NCI-H2171 treated with DMSO at 0.1 percent for 48 hours (cell line): ENCODE measurements at regions not wholly inside any gene's neighbourhood (a gene's known extent, or its start where the extent isn't known, plus 50 kb on each side); places are given as distances from the start of the nearest gene placed in this dataset.
"Not testable (repeated sequence)": the region's sequence is repeated elsewhere in the genome, so short reads cannot be mapped to it uniquely, and the experiment has no call there.

ENCODE experiments used
- DNase-seq: peaks from one replicate; lab custom pipeline; 2025; lab: John Stamatoyannopoulos, UW

DNA sequence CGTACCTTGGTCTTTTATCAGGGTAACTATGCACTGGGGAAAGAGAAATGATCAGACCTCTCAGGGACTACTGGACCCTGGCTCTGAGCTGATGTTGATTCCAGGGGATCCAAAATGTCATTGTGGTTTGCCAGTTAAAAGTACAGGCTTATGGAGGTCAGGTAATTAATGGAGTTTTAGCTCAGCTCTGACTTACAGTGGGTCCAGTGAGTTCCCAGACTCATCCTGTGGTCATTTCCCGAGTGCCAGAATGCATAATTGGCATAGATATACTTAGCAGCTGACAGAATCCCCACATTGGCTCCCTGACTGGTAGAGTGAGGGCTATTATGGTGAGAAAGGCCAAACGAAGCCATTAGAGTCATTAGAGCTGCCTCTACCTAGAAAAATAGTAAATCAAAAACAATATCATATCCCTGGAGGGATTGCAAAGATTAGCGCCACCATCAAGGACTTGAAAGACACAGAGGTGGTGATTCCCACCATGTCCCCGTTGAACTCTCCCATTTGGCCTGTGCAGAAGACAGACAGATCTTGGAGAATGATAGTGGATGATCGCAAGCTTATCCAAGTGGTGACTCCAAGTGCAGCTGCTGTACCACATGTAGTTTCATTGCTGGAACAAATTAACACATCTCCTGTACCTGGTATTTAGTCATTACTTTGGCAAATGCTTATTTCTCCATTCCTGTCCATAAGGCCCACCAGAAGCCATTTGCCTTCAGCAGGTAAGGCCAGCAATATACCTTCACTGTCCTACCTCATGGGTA, 152.4 kb downstream of the THBS2 start:
- no peak for DNase-seq

DNA sequence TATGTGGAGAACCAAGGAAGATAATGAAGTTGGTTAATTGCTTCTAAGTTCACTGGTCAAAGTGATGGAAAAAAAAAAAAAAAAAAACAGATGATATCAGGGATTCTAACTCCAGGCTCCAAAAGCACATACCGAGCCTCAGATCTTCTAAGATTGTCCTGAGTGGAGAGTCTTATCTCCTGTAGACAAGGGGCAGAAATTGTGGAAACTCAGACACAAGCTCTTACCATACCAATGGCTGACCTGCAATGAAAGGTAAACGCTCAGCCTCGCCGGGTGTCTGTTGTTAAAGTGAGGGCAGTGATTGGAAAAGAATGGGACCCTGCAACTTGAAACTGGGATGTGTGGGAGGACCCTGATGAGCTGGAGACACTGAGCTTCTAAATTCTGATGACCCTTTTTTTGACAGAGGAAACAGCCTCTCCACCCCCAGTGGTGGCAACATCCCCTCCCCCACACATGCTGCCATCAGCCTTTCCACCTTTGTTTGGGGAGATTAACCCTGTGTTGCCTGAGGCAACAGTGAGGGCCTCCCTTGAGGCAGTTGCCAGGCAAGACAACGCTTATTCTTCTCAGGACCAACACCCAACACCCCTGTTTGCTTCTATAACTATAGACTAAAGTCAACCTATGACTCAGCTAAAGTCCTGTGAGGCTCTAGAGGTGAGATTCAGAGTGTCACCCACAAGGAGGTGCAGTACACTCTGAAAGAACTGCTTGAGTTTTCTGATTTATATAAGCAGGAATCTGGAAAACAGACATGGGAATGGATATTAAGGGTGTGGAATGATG, 154.0 kb downstream of the THBS2 start:
- no peak for DNase-seq

DNA sequence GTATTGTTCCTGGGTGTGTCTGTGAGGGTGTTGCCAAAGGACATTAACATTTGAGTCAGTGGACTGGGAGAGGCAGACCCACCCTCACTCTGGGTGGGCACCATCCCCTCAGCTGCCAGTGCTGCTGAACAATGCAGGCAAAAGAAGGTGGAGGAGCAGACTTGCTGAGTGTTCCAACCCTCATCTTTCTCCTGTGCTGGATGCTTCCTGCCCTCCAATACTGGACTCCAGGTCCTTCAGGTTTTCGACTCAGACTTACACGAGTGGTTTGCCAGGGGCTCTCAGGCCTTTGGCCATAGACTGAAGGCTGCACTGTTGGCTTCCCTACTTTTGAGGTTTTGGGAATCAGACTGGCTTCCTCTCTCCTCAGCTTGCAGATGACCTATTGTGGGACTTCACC, 155.0 kb downstream of the THBS2 start:
- DNase-seq: not testable (repeated sequence)

DNA sequence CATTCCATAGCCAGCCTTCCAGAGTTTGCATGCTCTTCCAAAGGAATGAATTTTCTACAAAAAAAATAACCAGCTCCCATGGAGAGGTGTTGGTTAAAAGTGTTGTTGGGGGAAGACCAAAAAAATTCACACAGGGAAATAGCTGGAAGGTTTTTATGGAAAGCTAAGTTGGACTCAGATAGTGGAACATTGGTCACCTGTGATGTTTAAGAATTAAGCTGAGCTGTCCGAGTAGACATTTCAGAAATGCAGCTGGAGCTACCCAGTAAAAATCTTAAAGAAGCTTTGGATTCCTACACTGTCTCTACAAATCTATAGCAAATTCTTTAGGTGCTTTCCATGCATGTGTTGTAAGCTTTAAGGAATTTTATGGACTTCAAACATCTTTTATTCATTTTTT, 155.5 kb downstream of the THBS2 start:
- no peak for DNase-seq

DNA sequence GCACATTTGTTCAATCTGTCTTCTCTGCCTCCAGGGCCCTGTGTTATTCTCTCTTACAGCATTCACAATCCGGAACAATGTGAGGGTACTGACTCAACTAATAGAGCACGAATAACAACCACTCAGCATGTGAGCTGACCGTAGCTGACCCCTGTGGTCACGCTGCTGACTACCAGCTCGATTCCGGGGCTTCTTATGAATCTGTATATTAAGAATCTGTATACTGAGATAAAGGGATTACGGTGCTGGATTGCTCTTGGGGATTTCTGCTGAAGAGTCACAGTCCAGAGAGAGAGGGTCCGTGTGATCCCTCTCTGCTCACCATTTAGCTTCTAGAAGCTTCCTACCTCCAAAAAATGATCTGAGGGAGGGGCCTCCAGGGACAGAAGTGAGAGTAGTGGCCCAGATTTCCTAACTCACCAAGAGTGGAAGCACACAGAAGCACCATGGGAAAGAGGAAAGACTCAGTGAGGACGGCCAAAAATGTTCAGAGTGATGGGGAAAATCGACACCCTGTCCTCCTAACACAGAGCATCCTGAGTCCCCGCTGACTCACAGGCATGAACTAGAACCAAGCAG, 156.2 kb downstream of the THBS2 start:
- DNase-seq: no peak

DNA sequence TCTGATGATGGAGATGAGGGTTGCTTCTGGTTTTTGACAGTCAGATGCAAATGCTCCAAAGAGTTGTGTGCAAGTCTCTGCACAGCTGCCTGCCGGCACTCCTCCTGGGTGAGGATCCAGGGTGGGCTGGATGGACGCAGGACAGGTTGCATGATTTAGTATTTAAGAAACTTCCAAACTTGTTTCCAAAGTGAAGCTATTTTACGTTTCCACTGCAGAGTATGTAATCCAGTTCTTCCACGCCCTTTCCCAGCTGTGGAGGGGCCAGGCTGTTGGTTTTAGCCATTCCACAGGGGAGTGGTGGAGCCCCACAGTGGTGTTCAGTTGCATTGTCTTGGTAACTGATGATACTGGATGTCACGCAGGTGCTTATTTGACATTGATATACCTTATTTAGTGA, 157.3 kb downstream of the THBS2 start:
- DNase-seq: no peak

DNA sequence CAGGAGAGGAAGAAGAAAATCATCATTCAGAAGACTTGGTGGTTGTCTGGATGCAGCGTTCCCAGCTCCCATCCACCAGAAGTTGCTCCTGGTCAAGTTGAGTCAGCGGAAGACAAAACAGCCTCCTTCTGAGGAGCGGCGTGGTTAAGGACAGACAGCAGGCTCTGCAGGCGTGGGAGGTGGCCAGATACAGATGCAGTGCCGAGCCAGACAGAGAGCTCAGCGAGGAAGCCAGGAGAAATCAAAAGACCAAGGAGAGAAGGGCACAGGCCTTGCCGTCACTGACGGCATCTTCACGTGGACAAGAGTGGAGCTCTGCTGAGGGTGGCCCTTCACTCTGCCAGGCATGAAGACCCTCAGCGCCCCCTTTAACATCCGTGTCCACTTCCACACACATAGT, 158.5 kb downstream of the THBS2 start:
- DNase-seq: no peak

DNA sequence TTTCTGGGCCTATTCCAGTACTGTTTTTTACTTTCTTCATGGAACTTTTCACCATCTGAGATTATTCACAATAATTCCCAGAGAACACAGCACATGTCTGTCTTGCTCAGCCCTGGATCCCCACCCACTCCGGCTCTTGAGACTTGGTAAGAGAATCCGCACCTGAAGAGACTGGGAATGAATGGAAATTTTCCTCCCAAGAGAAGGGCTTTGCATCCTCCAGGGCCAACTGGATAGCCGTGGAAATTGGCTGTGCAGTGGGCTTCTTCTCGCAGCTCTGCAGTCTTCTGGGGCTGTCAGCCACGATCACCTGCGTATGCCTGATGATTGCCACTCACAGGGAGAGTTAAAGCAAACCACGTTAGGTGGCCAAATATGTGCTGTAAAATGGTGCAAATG, 159.1 kb downstream of the THBS2 start:
- no peak for DNase-seq

DNA sequence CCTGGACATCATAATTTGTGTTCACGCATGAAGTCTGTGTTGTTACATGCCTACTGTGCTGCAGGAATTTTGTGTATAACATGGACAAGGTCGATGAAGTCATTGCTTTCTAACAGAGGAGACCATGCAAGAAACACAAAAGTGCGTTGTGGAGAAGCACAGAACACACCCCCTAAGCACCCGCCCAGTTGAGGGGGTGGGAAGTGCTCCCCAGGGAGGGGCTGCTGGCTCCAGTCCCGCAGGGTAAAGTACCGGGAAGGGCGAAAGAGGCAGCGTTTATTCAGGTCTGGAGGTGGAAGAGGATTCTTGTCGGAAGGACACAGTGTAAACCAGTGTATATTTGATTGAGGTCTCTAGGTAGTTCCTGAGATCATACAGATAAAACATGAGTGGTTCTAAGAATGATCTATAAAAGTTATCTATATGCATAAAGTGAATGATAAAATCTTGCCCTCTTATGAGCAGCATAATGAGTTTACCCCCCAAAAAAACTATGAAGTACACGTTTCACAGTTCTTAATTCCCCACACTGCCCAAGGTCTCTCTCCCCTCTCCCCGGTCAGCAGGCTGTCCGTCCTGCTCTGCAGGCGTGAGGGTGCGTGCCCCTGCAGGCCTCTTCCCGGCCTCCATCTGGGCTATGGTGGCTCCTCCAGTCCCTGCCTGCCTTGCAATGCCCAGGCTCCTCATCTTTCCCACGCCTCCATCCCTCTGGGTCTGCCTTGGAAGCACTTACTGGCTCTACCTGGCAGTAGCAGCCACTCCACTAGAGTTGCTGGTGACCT, 159.7 kb downstream of the THBS2 start:
- DNase-seq: no peak

DNA sequence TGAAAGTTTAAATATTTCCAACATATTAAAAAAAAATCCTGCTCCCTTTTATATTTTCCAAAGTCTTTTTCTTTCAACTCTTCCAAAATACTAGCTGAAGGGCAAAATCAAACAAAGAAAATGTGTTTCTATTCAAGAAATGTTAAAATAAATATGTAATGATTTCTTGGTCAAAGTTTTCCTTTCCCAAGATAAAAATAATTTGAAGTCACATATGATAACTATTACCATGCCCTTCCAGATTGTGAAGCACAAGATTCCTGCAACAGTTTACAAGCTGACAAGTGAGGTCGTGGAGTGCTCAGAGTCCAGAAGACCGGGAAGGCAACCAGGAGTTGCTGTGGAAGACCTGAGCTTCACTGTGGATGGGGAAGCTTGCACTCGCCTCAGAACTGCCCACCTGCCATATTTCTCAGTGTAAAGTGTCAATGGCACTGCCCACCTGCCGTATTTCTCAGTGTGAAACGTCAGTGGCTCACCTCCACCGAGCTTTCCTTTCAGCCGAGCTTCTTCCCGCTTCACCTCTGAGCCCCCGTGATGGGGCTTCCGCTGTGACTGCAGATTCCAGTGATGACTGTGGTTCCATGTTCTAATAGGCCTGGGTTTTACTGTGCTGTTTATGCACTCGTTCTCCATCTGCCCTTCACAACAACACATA, 160.5 kb downstream of the THBS2 start:
- DNase-seq: no peak

DNA sequence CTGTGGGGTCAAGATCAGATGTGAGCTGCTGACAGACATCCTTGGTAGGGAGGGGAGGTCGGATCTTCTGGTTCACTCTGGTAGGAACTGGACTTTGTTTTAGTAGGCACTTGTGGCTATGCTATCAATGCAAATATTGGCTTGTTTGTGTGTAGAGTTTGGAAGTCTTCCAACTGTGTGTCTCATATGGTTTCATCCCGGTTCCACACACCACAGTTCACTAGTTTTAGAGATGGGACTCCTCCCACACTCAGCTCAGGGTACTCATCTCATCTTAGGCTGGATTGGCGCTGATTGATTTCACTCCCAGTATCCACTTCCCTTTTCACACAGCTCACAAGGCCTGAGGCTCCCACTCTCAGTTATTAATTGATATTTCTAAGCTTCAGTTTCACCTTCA, 161.3 kb downstream of the THBS2 start:
- no peak for DNase-seq

DNA sequence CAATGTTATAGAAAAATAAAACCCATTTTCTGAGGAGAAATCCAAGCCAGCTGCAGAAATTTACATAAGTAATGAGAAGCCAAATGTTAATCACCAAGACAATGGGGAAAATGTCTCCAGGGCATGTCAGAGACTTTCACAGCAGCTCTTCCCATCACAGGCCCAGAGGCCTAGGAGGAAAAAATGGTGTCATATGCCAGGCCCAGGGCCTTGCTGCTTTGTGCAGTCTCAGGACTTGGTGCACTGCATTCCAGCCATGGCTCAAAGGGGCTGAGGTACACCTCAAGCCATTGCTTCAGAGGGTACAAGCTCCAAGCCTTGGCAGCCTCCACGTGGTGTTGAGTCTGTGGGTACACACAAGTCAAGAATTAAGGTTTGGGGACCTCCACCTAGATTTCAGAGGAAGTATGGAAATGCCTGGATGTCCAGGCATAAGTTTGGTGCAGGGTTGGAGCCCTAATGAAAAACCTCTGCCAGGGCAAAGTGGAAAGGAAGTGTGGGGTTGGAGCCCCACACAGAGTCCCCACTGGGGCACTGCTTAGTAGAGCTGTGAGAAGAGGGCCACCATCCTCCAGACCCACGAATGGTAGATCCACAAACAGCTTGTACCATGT, 163.0 kb downstream of the THBS2 start:
- not testable (repeated sequence) for DNase-seq

DNA sequence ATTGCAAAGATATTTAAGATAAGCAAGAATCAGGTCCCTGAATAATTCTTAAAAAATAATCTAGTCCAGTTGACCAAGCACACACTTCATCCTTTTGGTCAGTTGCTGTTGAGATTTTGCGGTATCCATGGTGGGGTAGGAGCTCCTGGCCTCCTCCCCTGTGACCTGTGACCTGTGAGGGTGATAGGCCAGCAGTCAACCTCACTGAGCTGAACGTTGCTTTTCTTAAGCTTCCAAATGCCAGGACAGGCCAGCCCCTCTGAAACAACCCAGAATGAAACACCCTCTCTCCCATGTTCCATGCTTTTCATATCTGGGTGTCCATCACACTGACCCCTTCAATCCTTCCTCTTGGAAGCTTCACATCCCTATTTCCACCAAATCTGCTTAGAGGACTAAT, 164.9 kb downstream of the THBS2 start:
- no peak for DNase-seq

DNA sequence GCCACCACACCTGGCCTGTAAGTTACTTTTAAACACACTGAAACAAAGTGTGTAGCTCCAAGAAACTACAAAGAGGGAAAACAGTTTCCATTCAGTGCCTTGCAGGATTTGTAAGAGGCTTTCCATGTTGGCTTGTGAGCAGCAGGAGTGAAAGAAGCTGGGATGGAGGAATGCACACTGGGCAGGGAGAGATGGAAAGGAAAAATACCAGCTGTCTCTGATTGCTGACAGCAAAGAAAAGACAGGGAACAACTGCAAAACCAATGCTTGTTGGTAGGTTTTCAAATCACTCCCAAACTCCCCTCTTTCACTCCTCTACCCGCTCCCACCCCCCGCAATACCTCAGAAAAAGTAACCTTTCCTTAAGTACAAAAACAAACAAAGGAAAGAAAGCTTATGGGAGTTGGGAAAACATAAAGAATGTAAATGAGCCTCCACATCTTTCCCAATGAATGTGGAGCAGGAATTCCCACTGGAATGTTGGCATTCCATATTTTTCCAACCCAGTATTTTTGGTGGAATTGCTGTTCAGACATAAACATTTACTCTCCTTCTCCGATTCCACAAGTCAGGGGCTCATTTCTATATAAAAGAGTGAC, 166.1 kb downstream of the THBS2 start:
- DNase-seq: no peak

DNA sequence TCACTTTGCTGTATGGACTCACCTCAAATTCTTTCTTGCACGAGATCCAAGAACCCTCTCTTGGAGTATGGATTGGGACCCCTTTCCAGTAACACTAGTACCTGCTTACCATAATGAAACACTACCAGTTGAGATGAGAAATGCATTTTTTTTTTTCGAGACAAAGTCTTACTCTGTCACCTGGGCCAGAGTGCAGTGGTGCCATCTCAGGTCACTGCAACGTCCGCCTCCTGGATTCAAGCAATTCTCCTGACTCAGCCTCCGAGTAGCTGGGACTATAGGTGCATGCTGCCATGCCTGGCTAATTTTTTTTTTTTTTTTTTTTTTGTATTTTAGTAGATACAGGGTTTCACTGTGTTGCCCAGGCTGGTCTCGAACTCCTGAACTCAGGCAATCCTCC, 167.0 kb downstream of the THBS2 start:
- not testable (repeated sequence) for DNase-seq

DNA sequence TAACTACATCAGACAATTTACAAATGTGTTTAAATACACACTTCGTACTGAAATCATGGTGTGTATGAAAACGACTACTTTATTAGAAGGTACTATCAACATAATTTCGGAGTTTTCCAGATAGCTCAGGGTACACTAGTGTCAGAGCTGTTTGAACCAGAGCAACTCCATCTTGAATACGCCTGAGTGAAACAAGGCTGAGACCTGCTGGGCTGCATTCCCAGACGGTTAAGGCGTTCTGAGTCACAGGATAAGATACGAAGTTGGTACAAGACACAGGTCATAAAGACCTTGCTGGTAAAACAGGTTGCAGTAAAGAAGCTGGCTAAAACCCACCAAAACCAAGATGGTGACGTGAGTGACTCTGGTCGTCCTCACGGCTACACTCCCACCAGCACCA, 167.6 kb downstream of the THBS2 start:
- no peak for DNase-seq

DNA sequence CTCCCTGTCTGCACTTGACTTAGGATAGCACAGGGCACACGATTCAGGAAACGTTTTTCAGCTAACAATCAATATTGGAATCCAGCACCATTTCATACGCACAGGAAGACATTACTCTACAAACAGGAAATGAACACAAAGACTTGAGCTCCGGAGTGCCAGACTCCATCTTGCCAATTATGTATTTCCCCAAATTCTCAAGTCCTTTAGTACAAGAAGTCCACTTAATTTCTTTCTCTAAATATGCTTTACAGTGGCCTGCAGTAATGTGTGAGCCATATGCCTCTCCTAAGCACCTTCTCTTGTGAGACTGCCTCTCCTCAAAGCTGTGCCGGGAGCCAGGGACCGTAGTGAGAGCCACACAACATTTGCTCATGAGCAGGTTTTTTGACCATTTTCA, 168.2 kb downstream of the THBS2 start:
- DNase-seq: no peak

DNA sequence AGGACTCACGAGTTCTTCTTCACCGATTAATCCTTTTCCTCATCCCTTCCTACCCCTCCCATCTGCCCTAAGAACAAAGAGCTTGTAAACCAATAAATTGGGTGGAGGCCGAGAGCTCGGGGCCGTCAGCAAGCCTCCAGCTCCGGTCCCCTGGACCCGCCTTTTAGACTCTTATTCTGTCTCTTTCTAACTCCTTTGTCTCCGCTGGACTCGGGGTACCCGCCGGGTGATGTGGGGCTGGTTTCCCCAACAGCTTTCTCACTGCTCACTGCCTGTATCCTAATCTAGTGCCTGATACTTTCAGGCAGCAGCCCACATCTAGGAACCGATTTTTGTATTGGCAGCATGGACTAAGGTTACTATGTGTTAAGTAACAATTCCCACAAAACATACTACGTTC, 169.1 kb downstream of the THBS2 start:
- not testable (repeated sequence) for DNase-seq

DNA sequence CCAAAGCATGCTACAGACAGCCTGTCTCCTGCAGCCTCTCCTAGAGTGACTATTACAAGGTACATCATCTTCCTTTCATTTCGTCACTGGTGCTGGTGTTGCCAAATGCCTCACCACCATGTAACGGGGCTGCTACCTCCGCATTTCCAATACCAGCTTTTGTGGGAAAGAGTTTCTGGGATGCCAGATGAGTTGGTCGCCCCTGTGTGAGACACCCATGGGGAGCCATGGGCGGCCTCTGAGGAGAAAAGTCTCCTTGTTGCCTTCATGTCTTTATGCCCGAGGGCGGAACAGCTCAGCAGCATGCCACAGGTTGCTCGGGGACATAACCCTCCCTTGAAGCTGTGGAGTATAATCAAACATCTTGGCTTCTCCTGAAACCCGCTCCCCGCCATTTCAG, 169.6 kb downstream of the THBS2 start:
- no peak for DNase-seq

DNA sequence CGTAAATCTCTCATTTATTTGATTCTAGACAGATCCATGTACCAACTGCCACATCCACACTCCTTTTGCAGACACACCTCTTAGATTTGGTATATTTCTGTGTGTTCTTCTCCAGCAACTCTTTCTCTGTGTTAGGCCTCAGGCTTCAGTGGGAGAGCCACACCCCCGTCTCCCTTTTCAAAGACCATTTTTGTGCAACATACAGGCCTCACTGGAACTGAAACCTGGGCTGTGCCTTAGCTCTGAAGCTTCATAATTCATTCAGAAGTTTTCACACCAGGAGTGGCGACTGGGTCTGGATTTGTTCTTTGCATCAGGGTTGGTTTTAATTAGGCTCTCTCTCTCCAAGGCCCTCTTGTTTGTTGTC, 170.2 kb downstream of the THBS2 start:
- DNase-seq: no peak
